GM12873 (cell line): ENCODE measurements at regions not wholly inside any gene's neighbourhood (a gene's known extent, or its start where the extent isn't known, plus 50 kb on each side); places are given as distances from the start of the nearest gene placed in this dataset.

ENCODE experiments used
- CTCF ChIP-seq: IDR thresholded peaks from 2 replicates; pipeline ENCODE4 v1.5.1; 2012; ENCODE audit warnings: low read depth, mild to moderate bottlenecking, moderate library complexity, low read length, control low read depth; ENCODE audit not compliant: insufficient read depth; ENCODE audit errors: missing control alignments

GRCh38 chr14:28308734-28309133 lies 457.9 kb upstream of the FOXG1 start:
- TF ChIP-seq CTCF: no peak

GRCh38 chr14:28321475-28322244 lies 444.9 kb upstream of the FOXG1 start:
- no peak for TF ChIP-seq CTCF

GRCh38 chr14:28323366-28323765 lies 443.2 kb upstream of the FOXG1 start:
- TF ChIP-seq CTCF: no peak

GRCh38 chr14:28323951-28324741 lies 442.4 kb upstream of the FOXG1 start:
- TF ChIP-seq CTCF: no peak

- TF ChIP-seq CTCF: no peak
Observed at GRCh38 chr14:28340816-28341215, 425.8 kb upstream of the FOXG1 start.

- no peak for TF ChIP-seq CTCF
Observed at GRCh38 chr14:28344381-28344780, 422.2 kb upstream of the FOXG1 start.

- TF ChIP-seq CTCF: no peak
Observed at GRCh38 chr14:28348797-28349196, 417.8 kb upstream of the FOXG1 start.
